Kasumi-1 (cell line): ENCODE measurements at regions not wholly inside any gene's neighbourhood (a gene's known extent, or its start where the extent isn't known, plus 50 kb on each side); places are given as distances from the start of the nearest gene placed in this dataset.
"Not testable (repeated sequence)": the region's sequence is repeated elsewhere in the genome, so short reads cannot be mapped to it uniquely, and the experiment has no call there.

Source experiments
- DNase-seq, 2 experiments: peaks; one replicate each; lab custom pipeline; 2025; lab: John Stamatoyannopoulos, UW

DNA sequence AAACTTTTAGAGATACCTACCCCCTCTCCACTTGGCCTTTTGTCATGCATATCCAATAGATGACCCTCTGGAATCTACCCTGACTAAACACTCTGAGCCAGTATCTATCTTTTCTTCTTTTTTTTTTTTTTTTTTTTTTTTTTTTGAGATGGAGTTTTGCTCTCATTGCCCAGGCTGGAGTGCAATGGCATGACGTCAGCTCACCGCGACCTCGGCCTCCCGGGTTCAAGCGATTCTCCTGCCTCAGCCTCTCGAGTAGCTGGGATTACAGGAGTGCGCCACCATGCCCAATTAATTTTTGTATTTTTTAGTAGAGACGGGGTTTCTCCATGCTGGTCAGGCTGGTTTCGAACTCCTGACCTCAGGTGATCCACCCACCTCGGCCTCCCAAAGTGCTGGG lies 50.8 kb upstream of the GRIN2B start:
- DNase-seq: not testable (repeated sequence)

- DNase-seq: no peak
Measured at GRCh38 chr12:14043776-14044175, 62.4 kb upstream of the GRIN2B start.

- no peak for DNase-seq
Measured at GRCh38 chr12:14048941-14049545, 67.6 kb upstream of the GRIN2B start.

GRCh38 chr12:14057895-14058294 lies 76.5 kb upstream of the GRIN2B start:
- no peak for DNase-seq

DNA sequence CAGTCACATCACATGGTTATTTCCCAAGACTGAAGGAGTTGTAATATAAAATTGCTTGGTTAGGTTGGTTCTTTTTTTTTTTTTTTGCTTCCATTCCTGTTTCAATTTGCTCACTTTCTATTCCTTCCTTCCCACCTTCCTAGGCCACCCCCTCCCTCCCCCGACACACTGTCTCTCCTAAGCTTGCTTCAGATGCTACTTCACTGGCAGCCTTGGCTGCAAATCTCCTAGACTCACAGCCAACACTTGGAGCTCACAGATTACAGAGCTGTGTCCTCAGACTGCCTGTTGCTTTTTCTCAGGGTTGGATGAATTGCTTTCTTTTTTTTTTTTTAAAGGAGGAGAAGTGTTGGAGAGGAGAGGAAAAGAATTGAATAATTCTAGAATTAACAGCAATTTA lies 77.3 kb upstream of the GRIN2B start:
- no peak for DNase-seq

DNA sequence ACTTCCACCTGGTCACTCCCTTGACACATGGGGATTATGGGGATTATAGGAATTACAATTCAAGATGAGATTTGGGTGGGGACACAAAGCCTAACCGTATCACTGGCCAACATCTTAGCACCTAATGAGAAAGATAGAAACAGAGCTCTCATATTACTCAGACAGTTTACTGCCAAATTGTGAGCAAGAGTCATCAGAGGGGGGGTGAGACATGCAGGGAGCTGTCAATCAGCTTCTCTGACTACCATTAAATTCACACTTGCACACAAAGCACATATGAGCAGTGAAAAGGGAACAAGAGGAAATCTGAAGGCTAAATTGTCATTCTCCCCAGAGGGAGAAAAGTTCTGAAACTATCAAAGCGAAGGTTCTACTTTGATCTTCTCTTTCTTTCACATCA lies 78.1 kb upstream of the GRIN2B start:
- DNase-seq: no peak

- no peak for DNase-seq
Measured at GRCh38 chr12:14065616-14066015, 84.2 kb upstream of the GRIN2B start.

DNA sequence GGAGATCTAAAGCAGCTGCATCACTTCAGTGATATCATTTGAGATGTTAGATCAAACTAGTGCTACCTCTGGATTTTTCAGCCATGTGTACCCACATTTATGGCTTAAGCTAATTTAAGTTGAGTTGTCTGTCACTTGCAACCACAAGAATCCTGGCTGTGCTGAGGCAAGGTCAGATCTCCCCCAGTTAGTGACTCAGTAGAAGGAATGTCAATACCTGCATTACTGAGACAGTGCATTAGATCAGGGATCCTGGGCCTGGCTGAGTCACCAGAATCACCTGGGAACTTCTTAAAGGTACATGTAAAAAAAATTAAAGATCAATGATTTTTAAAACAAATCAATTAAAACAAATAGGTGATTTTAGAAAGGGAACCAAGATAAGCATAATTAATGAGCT lies 84.6 kb upstream of the GRIN2B start:
- DNase-seq: no peak

- no peak for DNase-seq
Measured at GRCh38 chr12:14068961-14069360, 87.6 kb upstream of the GRIN2B start.

DNA sequence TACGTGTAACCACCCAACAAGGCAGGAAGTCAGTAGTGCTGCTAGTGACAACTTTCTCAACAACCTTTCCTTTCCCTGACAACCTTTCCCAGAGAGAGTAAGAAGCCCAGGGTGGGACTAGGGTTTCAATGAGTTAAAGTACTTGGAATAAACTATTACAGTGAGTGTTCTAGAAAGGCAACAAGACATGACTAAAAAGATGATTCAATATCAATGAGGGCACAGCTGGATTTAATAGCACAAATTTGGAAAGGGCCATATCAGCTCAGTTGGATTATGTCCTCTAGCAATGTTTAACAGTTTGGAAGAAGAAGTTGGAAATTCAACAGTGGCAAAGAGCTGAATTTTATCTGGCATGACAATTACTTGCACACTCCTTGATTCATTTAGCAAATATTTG lies 90.4 kb upstream of the GRIN2B start:
- DNase-seq: no peak

DNA sequence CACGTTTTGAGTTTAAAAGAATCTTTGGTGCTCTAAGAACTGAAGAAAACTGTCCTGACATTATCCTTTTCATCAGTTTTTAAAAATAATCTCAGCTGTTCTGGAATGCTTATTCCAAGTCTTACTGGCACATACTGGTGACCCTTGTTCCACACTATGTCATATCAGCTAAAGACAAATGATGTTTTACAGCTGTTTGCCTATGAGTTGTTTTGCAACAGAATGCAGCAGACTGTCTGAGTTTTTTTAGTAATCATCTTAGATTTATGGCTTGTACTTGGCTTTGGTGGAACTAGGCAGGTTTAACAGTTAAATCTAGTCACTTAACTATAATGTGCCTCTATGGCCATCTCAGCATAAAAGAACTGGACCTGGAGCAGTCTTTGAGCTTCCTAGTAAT lies 91.6 kb upstream of the GRIN2B start:
- no peak for DNase-seq

- DNase-seq: no peak
Measured at GRCh38 chr12:14075797-14076393, 94.5 kb upstream of the GRIN2B start.

DNA sequence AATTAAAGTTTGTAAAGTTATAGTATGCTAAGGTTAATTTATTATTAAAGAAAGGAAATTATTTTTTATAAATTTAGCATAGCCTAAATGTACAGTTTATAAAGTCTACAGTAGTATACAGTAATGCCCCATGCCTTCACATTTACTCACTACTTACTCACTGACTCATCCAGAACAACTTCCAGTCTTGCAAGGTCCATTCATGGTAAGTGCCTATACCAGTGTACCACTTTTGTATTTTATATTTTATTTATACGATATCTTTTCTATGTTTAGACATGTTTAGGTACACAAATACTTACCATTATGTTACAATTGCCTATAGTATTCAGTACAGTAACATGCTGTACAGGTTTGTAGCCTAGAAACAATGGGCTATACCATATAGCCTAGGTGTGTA lies 95.1 kb upstream of the GRIN2B start:
- no peak for DNase-seq

DNA sequence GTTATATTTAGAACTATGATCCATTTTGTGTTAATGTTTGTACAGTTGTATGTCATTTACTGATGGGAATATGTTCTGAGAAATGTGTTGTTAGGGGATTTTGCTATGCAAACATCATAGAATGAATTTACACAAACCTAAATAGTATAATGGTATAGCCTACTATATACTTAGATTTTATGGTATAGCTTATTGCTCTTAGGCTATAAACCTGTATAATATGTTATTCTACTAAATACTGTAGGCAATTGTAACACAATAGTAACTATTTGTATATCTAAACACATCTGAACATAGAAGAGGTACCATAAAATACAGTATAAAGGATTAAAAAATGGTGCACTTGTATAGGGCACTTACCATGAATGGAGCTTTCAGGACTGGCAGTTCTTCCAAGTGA lies 105.4 kb upstream of the GRIN2B start:
- no peak for DNase-seq

DNA sequence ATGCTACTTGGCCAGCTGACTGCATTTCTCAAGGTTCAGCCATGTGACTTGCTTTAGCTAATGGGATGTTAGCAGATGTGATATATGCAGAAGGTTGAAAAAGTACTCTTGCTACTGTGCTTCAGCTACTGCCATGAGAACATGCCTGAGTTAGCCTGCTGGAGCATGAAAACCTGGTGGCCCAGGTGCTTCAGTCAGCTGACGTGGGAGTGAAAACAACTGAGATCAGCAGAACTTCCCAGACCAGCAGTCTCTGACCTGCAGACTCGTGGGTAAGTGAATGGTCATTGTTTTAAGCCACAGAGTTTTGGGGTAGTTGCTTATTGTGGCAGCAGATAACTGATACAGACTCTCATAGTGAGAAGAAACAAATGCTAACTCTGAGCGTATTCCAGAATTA lies 118.6 kb upstream of the GRIN2B start:
- DNase-seq: no peak

- DNase-seq: not testable (repeated sequence)
Measured at GRCh38 chr12:14101556-14101955, 120.2 kb upstream of the GRIN2B start.

- no peak for DNase-seq
Measured at GRCh38 chr12:14111230-14111865, 129.9 kb upstream of the GRIN2B start.

GRCh38 chr12:14113031-14113430 lies 131.6 kb upstream of the GRIN2B start:
- DNase-seq: no peak

DNA sequence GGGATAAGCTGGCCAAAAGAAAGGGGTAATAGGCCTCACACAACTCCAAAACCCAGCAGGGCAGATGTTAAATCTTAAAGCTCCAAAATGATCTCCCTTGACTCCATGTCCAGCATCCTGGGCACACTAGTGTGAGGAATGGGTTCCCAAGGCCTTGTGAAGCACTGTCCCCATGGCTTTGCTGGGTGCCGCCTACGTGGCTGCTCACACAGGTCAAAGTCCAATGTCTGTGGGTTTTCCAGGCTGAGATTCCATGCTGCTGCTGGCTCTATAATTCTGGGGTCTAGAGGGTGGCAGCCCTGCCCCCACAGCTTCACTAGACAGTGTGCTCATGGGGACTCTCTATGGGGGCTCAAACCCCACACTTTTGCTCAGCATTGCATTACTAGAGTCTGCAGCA lies 145.3 kb upstream of the GRIN2B start:
- DNase-seq: no peak

DNA sequence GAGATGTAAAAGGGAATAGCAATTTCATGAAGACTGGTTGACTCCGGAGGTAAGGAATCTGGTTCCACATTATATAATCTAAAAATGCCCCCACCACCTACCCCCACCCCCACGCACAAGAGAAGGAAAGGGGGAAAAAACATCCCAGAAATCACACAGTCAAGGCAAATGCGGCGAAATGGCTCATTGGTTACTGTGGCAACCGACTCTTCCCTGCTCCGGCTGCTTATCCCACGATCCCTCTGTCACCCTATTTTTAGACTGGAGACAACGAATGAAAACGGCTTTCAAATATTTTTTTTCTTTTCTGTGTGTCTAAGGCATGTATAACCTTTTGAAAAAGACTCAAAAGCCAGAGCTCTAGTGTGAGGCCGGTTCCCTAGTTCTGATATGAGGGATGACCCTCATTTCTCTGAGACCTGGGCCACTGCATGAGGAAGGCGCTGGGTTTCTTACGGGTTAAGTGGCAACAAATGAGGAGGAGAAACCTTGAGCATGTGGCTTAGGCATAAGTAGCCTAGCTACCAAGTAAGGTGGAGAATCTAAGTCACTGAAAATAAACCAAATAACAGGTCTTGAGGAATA lies 148.3 kb upstream of the GRIN2B start:
- DNase-seq: no peak

GRCh38 chr12:14135996-14136395 lies 154.6 kb upstream of the GRIN2B start:
- DNase-seq: no peak

DNA sequence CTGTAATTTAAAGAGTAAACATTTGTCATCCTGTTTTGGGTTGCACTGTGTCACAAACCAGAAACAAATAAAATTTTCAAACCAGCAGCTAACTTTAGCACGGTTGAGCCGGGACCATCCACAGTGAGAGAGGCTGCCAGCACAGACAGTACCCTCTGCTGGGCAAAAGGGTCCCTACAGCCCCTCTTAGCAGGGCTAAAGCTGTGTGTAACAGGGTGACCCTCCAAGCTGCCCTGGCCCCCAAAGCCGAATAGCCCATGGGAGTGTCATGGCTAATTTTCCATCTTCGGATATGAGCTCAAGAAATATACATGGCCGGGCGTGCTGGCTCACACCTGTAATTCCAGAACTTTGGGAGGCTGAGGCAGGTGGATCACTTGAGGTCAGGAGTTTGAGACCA lies 157.1 kb upstream of the GRIN2B start:
- DNase-seq: no peak

DNA sequence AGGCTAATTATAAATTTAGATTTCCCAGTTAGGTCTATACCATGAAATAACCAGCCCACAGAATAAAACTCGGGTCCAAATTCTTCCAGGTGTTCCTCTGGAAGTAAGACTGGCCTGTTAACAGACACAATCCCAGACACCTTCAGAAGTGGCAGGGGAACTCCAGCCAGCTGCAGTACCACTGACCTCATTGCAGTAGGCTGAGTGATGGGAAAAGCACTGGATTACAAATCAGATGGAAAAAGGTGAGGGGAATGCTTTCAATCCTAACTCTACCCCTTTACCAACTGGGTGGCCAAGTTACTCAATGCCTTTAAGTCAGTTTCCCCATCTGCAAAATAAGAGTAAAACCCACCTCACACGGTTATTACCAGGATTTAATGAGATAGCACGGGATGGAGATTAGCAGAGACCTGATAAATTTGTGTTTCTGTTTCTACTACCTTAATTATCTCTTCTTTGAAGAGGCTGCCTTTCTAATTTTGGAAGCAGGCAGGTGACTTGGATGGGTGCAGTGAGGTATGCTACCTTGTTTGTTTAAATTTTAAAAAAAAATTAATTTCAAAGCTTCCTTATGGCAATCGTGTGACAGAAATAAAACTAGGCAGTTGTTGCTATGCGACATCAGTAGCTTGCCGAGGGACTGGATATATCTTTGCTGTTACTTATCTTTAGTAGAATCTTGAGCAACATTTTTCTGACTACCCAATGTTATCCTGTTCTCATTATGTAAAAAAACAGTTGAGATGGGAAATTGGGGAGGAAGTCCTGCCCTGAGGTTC lies 167.3 kb upstream of the GRIN2B start:
- DNase-seq: no peak
